ENCODE measurements at regions not wholly inside any gene's neighbourhood (a gene's known extent, or its start where the extent isn't known, plus 50 kb on each side); places are given as distances from the start of the nearest gene placed in this dataset.

- H3K14ac ChIP-seq (ENCODE audit: insufficient read length): no peak overlapping the region
- WGBS, 2 experiments (ENCODE audit: extremely low coverage in 1 of 2, insufficient coverage in 1 of 2, insufficient read length in 1 of 2, insufficient replicate concordance in 2 of 2, low coverage in 1 of 2, low lambda C conversion rate in 2 of 2, missing lambda C conversion rate in 1 of 2): 89% methylated on average over 2 of the region's 2 CpGs; no CpG with 5 or more reads in 1 of the 2 experiments
- H3K79me1 ChIP-seq (ENCODE audit: low read depth, low read length): no peaks in the 10 kb centered on the region
- H2BK12ac ChIP-seq (ENCODE audit: low read depth, low read length): no peak overlapping the region
- no peak overlapping the region for H2BK15ac ChIP-seq (ENCODE audit: low read length)
- no peak overlapping the region for H3K56ac ChIP-seq (replicated peaks; ENCODE audit: insufficient read length, low read depth, low read length)
- H3K27me3 ChIP-seq (replicated peaks in 1 of 4; ENCODE audit: control insufficient read depth in 3 of 4, extremely low read depth in 1 of 4, insufficient read depth in 3 of 4, low read length in 3 of 4): no peaks in the 10 kb centered on the region
- no peak overlapping the region for H2AFZ ChIP-seq (ENCODE audit: low read length)
- H3K4me1 ChIP-seq (replicated peaks in 1 of 4; ENCODE audit: control insufficient read depth in 3 of 4, insufficient read depth in 4 of 4, low read length in 3 of 4): no peaks in the 10 kb centered on the region
- no peak overlapping the region for H2BK120ac ChIP-seq (replicated peaks; ENCODE audit: low read depth, low read length)
- no peak overlapping the region for H2BK5ac ChIP-seq (ENCODE audit: low read depth, low read length)
- no peak overlapping the region for H3K23ac ChIP-seq (ENCODE audit: insufficient read length)
- no peak overlapping the region for H4K8ac ChIP-seq (ENCODE audit: extremely low read depth, insufficient read depth, low read length)
- H4K5ac ChIP-seq (ENCODE audit: insufficient read length, low read depth, low read length): no peak overlapping the region
- no peak for TF ChIP-seq SP4 (IDR thresholded peaks at IDR 0.05; ENCODE audit: low read length)
- no peak for TF ChIP-seq GTF2F1 (IDR thresholded peaks at IDR 0.05; ENCODE audit: borderline replicate concordance, low read depth, low read length)
- TF ChIP-seq SP2 (IDR thresholded peaks at IDR 0.05; ENCODE audit: low read length): no peak
- no peak for TF ChIP-seq FOSL1 (IDR thresholded peaks at IDR 0.05; ENCODE audit: insufficient read depth, low read depth, low read length)
- no peak for TF ChIP-seq ASH2L (IDR thresholded peaks at IDR 0.05; ENCODE audit: low read length)
- no peak for TF ChIP-seq TCF12 (IDR thresholded peaks at IDR 0.05; ENCODE audit: low read depth, low read length)
- no peak for TF ChIP-seq POLR2AphosphoS5 (IDR thresholded peaks at IDR 0.05; ENCODE audit: low read depth, low read length)
- TF ChIP-seq KDM4A (IDR thresholded peaks at IDR 0.05; ENCODE audit: low read depth, low read length, severe bottlenecking): no peak
- no peak for TF ChIP-seq BCL11A (IDR thresholded peaks at IDR 0.05; ENCODE audit: low read depth in 2 of 2, low read length in 2 of 2)
- no peak for TF ChIP-seq JUN (IDR thresholded peaks at IDR 0.05; ENCODE audit: low read depth, low read length)
- no peak for TF ChIP-seq CREB1 (IDR thresholded peaks at IDR 0.05)
- TF ChIP-seq SAP30 (IDR thresholded peaks at IDR 0.05; ENCODE audit: insufficient read depth, insufficient replicate concordance, low read length): no peak
- no peak for TF ChIP-seq CEBPB (IDR thresholded peaks at IDR 0.05; ENCODE audit: low read depth, low read length)
- TF ChIP-seq SIX5 (IDR thresholded peaks at IDR 0.05; ENCODE audit: low read depth, low read length): no peak
- no peak for TF ChIP-seq ATF3 (IDR thresholded peaks at IDR 0.05; ENCODE audit: insufficient read depth, low read depth, low read length)
- no peak for TF ChIP-seq TAF1 (IDR thresholded peaks at IDR 0.05; ENCODE audit: low read depth, low read length)
- FAIRE-seq: no peak
- no peaks in the 10 kb centered on the region for H4K20me1 ChIP-seq (replicated peaks in 1 of 2; ENCODE audit: control insufficient read depth in 1 of 2, insufficient read depth in 2 of 2, low read length in 2 of 2)
- no peak overlapping the region for H3K9ac ChIP-seq (replicated peaks in 1 of 4; ENCODE audit: extremely low read depth in 1 of 4, low read depth in 3 of 4, low read length in 3 of 4)
- H3K4ac ChIP-seq (replicated peaks; ENCODE audit: insufficient read length, low read depth, low read length): no peak overlapping the region
- no peak overlapping the region for H3K27ac ChIP-seq (ENCODE audit: low read depth, low read length)
- H4K91ac ChIP-seq (replicated peaks; ENCODE audit: insufficient read length, low read length): no peak overlapping the region
- H3K9me3 ChIP-seq (ENCODE audit: insufficient read depth in 2 of 2, low read depth in 1 of 2, low read length in 1 of 2): no peaks in the 10 kb centered on the region
- no peaks in the 10 kb centered on the region for H3K23me2 ChIP-seq (ENCODE audit: low read depth, low read length)
- H2BK20ac ChIP-seq (ENCODE audit: low read length): no peak overlapping the region
- no peaks in the 10 kb centered on the region for H3K36me3 ChIP-seq (ENCODE audit: control insufficient read depth in 2 of 4, insufficient read depth in 4 of 4, low read length in 3 of 4)
- no peak overlapping the region for H3K18ac ChIP-seq (ENCODE audit: extremely low read depth, low read length)
- no peak overlapping the region for H3K4me3 ChIP-seq (ENCODE audit: extremely low read depth in 1 of 4, insufficient read depth in 2 of 4, low read depth in 3 of 4, low read length in 4 of 4)
- no peaks in the 10 kb centered on the region for H3K79me2 ChIP-seq (ENCODE audit: control insufficient read depth in 1 of 2, insufficient read depth in 2 of 2, low read length in 2 of 2)
- POLR2A ChIA-PET (ENCODE audit: partially characterized antibody): no interaction called here
- H3K4me2 ChIP-seq (ENCODE audit: insufficient read depth in 1 of 2, low read depth in 2 of 2, low read length in 2 of 2): no peak overlapping the region
- no peak overlapping the region for H2AK5ac ChIP-seq (ENCODE audit: low read depth, low read length)
- CTCF ChIA-PET (ENCODE audit: partially characterized antibody): interaction anchor here (0.9 to 1.9 kb wide), 4 partner anchors 11 to 707 kb away, joined by 3 to 4 read pairs (median 4); no protein-coding TSS in a partner anchor
- no peak for DNase-seq (ENCODE audit: low read depth in 1 of 2, low spot score in 2 of 2)
Measured at GRCh38 chr20:11651138-11651537, 266.6 kb upstream of the BTBD3 start.

Measured in H1 (cell line).